ENCODE measurements at regions not wholly inside any gene's neighbourhood (a gene's known extent, or its start where the extent isn't known, plus 50 kb on each side); places are given as distances from the start of the nearest gene placed in this dataset.

- intact Hi-C loops (cut with micrococcal nuclease) (no loop called here), dilution Hi-C loops (cut with MboI; ENCODE audit: extremely low pct_ligation_motif_present, low sequenced_read_pairs) (no loop called here)
- H3K27ac ChIP-seq (ENCODE audit: insufficient read depth, low read depth, low read length): no peak overlapping the region
- H3K9me1 ChIP-seq (replicated peaks; ENCODE audit: control insufficient read depth, extremely low read depth, insufficient read depth, low read length): no peaks in the 10 kb centered on the region
- BruUV-seq (replicated peaks): TSS peak; percentile 18
- H3K9me3 ChIP-seq (replicated peaks; ENCODE audit: control insufficient read depth, insufficient read depth, low read length): no peaks in the 10 kb centered on the region
- H3K27me3 ChIP-seq (ENCODE audit: control insufficient read depth in 2 of 2, insufficient read depth in 2 of 2, low read length in 2 of 2): no peaks in the 10 kb centered on the region
- H4K20me1 ChIP-seq (replicated peaks; ENCODE audit: control insufficient read depth, extremely low read depth, insufficient read depth, low read length): no peaks in the 10 kb centered on the region
- H3K9ac ChIP-seq (replicated peaks; ENCODE audit: extremely low read depth, insufficient read depth, low read length): no peak overlapping the region
- FAIRE-seq: peak; percentile 76
- H3K4me1 ChIP-seq (ENCODE audit: control insufficient read depth, extremely low read depth, insufficient read depth, low read length): peaks cover 32% of the 10 kb centered on the region
- no peak for TF ChIP-seq FOS (IDR thresholded peaks at IDR 0.05; ENCODE audit: borderline replicate concordance, insufficient read depth, low read length)
- TF ChIP-seq GATA2 (IDR thresholded peaks at IDR 0.05; ENCODE audit: insufficient read depth, insufficient read length, low read depth, low read length): no peak
- TF ChIP-seq JUN (IDR thresholded peaks at IDR 0.05; ENCODE audit: borderline replicate concordance, insufficient read depth, insufficient read length, low read depth): no peak
- no peak for TF ChIP-seq POLR2AphosphoS5 (IDR thresholded peaks at IDR 0.05; ENCODE audit: insufficient read depth, low read depth, low read length)
- TF ChIP-seq MYC (IDR thresholded peaks at IDR 0.05; ENCODE audit: low read depth, low read length): no peak
- no peak for TF ChIP-seq MAX (IDR thresholded peaks at IDR 0.05; ENCODE audit: insufficient read depth, insufficient read length)
- no peak for TF ChIP-seq POLR2A (IDR thresholded peaks at IDR 0.05; ENCODE audit: low read depth, low read length)
- TF ChIP-seq CTCF (IDR thresholded peaks at IDR 0.05; ENCODE audit: extremely low read depth in 1 of 2, insufficient read depth in 1 of 2, low read depth in 1 of 2, low read length in 2 of 2): no peak
- no peak for TF ChIP-seq EZH2 (IDR thresholded peaks at IDR 0.05; ENCODE audit: borderline replicate concordance, low read depth, low read length, severe bottlenecking)
- POLR2A ChIA-PET: no interaction called here
- DNase-seq (ENCODE audit: low read depth, low spot score): no peak
- no peaks in the 10 kb centered on the region for H3K36me3 ChIP-seq (ENCODE audit: control insufficient read depth in 2 of 2, extremely low read depth in 1 of 2, insufficient read depth in 2 of 2, low read length in 2 of 2)
- peaks cover 26% of the 10 kb centered on the region for H3K79me2 ChIP-seq (ENCODE audit: control insufficient read depth, insufficient read depth, low read length)
- CTCF ChIA-PET: interaction anchor here (1.0 to 1.1 kb wide), 2 partner anchors 8 to 23 kb away, joined by 3 to 4 read pairs; no protein-coding TSS in a partner anchor
- H3K4me3 ChIP-seq (replicated peaks in 1 of 3; ENCODE audit: insufficient read depth in 1 of 3, low read depth in 1 of 3, low read length in 3 of 3): peak overlapping the region in 1 of 3 experiments; percentile 23
- H3K4me2 ChIP-seq (ENCODE audit: insufficient read depth, low read length): peak overlapping the region; percentile 67
- H2AFZ ChIP-seq (ENCODE audit: low read depth, low read length): no peak overlapping the region
Measured at GRCh38 chr22:25403284-25403810, 161.1 kb upstream of the GRK3 start.
